Glutamatergic neuron (in vitro differentiated cells): ENCODE measurements at regions not wholly inside any gene's neighbourhood (a gene's known extent, or its start where the extent isn't known, plus 50 kb on each side); places are given as distances from the start of the nearest gene placed in this dataset.

ENCODE experiments used
- DNase-seq: peaks from one replicate; pipeline ENCODE4 v3.0.0; 2022
- H3K27ac Mint-ChIP-seq: one replicate; pipeline ENCODE4 v1.8.0; 2020; ENCODE audit warnings: mild to moderate bottlenecking, mixed read lengths, inconsistent platforms; ENCODE audit not compliant: unreplicated experiment
- H3K27me3 Mint-ChIP-seq: one replicate; pipeline ENCODE4 v1.8.0; 2020; ENCODE audit warnings: mild to moderate bottlenecking, moderate library complexity, mixed read lengths, inconsistent platforms; ENCODE audit not compliant: unreplicated experiment
- H3K36me3 Mint-ChIP-seq: one replicate; pipeline ENCODE4 v1.8.0; 2020; ENCODE audit warnings: mild to moderate bottlenecking, mixed read lengths, inconsistent platforms; ENCODE audit not compliant: unreplicated experiment
- H3K4me1 Mint-ChIP-seq: one replicate; pipeline ENCODE4 v1.8.0; 2020; ENCODE audit warnings: mild to moderate bottlenecking, low read depth, mixed read lengths, inconsistent platforms; ENCODE audit not compliant: unreplicated experiment
- H3K4me3 Mint-ChIP-seq: one replicate; pipeline ENCODE4 v1.8.0; 2020; ENCODE audit warnings: mild to moderate bottlenecking, mixed read lengths, inconsistent platforms; ENCODE audit not compliant: unreplicated experiment
- H3K9me3 Mint-ChIP-seq: one replicate; pipeline ENCODE4 v1.8.0; 2020; ENCODE audit warnings: mild to moderate bottlenecking, moderate library complexity, mixed read lengths, inconsistent platforms; ENCODE audit not compliant: unreplicated experiment
- TF ChIP-seq, protein P1 (sequence below): fragments of 200-600 bp; sonication (generic); IDR thresholded peaks from one replicate; pipeline ENCODE4 v1.5.0; 2021; ENCODE audit not compliant: partially characterized antibody, unreplicated experiment

DNA sequence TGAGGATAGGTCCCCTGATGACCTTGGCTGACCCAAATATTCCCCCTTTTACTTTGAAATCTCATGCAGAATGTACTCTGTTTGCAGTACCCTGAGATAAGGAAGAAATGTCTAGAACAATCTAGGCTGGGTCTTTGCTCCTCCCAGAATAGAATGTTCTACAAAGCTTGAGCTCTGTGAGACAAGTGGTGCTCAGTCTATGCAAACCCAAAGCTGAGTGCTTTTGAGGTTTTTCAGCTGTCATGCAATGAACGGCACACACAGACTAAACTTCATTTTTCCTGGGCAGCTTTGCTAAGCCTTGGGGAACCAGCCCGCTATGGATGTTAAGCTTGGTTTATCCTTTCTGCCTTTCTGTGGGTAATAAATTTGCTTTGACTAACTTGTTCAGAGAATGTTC, 513.6 kb downstream of the FAT4 start:
- H3K9me3 Mint-ChIP-seq, result peaks cover 2% of the 10 kb centered on the region
- H3K27me3 Mint-ChIP-seq, result no peaks in the 10 kb centered on the region
- H3K27ac Mint-ChIP-seq, result no peak overlapping the region
- TF ChIP-seq, protein P1, sequence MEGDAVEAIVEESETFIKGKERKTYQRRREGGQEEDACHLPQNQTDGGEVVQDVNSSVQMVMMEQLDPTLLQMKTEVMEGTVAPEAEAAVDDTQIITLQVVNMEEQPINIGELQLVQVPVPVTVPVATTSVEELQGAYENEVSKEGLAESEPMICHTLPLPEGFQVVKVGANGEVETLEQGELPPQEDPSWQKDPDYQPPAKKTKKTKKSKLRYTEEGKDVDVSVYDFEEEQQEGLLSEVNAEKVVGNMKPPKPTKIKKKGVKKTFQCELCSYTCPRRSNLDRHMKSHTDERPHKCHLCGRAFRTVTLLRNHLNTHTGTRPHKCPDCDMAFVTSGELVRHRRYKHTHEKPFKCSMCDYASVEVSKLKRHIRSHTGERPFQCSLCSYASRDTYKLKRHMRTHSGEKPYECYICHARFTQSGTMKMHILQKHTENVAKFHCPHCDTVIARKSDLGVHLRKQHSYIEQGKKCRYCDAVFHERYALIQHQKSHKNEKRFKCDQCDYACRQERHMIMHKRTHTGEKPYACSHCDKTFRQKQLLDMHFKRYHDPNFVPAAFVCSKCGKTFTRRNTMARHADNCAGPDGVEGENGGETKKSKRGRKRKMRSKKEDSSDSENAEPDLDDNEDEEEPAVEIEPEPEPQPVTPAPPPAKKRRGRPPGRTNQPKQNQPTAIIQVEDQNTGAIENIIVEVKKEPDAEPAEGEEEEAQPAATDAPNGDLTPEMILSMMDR, result no peak
- no peaks in the 10 kb centered on the region for H3K36me3 Mint-ChIP-seq
- peaks cover 11% of the 10 kb centered on the region for H3K4me1 Mint-ChIP-seq
- no peak for DNase-seq
- H3K4me3 Mint-ChIP-seq, result no peak overlapping the region

DNA sequence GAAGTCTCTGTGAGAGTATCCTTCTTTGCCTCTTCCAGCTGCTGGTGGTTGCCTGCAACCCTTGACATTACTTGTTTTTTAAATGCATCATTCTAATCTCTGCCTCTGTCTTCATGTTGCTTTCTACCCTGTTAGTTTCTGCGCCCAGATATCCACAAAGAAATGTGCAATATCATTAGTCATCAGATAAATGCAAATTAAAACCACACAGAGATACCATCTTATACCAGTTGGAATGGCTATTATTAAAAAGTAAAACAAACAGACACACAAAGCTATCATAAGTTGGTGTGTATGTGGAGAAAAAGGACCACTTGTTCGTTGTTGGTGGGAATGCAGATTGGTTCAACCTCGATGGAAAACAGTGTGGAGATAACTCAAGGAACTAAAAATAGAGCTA, 517.4 kb downstream of the FAT4 start:
- DNase-seq, result no peak
- TF ChIP-seq, protein P1, result no peak
- no peak overlapping the region for H3K27ac Mint-ChIP-seq
- H3K36me3 Mint-ChIP-seq, result no peaks in the 10 kb centered on the region
- no peaks in the 10 kb centered on the region for H3K9me3 Mint-ChIP-seq
- H3K4me1 Mint-ChIP-seq, result peaks cover 6% of the 10 kb centered on the region
- no peak overlapping the region for H3K4me3 Mint-ChIP-seq
- H3K27me3 Mint-ChIP-seq, result no peaks in the 10 kb centered on the region

DNA sequence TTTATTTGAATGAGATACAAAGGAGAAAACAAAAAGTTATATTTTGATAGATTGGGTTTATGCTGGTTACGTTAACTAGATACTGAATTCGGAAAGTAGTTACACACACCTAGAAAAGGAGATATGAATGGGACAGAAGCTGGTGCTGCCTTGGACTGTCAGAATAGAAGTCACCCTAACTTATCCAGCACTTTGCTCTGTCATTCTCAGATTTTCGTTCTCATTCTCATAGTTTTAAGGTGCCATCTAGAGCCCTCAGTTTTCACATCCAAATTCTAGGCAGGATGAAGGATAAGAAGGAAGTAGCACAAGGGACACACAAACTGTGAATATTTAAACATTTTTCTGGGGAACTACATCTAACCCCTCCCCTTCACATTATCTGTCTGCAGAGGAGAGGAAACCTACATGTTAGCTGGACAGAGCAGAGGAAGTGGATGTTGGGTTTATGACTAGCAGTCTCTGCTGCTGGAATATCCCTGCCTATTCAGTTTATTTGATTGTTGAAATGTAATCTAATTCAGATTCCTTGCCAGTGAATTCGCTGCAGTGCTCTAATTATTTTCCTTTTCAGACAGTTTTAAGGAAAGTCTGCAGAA, 521.9 kb downstream of the FAT4 start:
- no peaks in the 10 kb centered on the region for H3K27me3 Mint-ChIP-seq
- no peak overlapping the region for H3K27ac Mint-ChIP-seq
- H3K4me3 Mint-ChIP-seq, result no peak overlapping the region
- no peaks in the 10 kb centered on the region for H3K9me3 Mint-ChIP-seq
- TF ChIP-seq, protein P1, result no peak
- no peaks in the 10 kb centered on the region for H3K36me3 Mint-ChIP-seq
- no peak for DNase-seq
- H3K4me1 Mint-ChIP-seq, result no peaks in the 10 kb centered on the region

DNA sequence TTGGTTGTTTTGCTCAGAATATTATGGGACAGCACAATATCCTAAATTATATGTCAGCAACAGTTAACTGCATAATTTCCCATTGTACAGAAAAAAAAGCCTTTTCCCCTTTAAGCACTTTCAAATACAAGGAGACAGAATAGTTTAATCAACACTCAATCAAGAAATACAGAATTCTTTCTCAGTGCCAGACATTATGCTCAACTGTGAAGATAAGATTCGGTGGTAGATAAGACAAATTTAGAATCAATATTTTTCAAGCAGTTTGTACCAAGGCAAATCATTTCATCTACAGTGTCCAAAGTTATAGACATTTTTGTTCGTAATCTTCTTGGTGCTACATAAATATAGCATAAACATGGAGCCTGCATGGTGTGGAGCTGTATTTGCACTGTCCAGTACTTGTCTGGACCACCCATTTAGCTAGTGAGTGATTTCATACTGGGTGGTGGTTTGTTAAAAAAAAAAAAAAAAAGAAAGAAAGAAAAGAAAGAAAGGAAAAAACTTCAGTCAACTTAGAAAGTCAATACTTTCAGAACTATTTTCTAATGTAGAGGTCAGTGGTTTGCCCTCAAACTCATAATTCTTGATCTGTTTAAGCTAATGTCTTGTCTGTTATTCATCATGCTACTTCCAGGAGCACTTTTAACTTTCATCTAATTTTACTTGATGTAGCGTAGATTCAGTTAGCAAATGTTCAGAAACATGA, 522.9 kb downstream of the FAT4 start:
- no peak overlapping the region for H3K4me3 Mint-ChIP-seq
- no peaks in the 10 kb centered on the region for H3K4me1 Mint-ChIP-seq
- TF ChIP-seq, protein P1, result no peak
- no peak for DNase-seq
- H3K36me3 Mint-ChIP-seq, result no peaks in the 10 kb centered on the region
- no peaks in the 10 kb centered on the region for H3K27me3 Mint-ChIP-seq
- no peaks in the 10 kb centered on the region for H3K9me3 Mint-ChIP-seq
- no peak overlapping the region for H3K27ac Mint-ChIP-seq

- TF ChIP-seq, protein P1, result no peak
- DNase-seq, result no peak
- Mint-ChIP-seq H3K4me3 (no peak overlapping the region), H3K36me3 (no peaks in the 10 kb centered on the region), H3K27me3 (no peaks in the 10 kb centered on the region), H3K27ac (no peak overlapping the region), H3K9me3 (no peaks in the 10 kb centered on the region), H3K4me1 (no peaks in the 10 kb centered on the region)
These were observed 523.4 kb downstream of the FAT4 start for GRCh38 chr4:125838202-125838601.
